ENCODE measurements at regions not wholly inside any gene's neighbourhood (a gene's known extent, or its start where the extent isn't known, plus 50 kb on each side); places are given as distances from the start of the nearest gene placed in this dataset.

DNA sequence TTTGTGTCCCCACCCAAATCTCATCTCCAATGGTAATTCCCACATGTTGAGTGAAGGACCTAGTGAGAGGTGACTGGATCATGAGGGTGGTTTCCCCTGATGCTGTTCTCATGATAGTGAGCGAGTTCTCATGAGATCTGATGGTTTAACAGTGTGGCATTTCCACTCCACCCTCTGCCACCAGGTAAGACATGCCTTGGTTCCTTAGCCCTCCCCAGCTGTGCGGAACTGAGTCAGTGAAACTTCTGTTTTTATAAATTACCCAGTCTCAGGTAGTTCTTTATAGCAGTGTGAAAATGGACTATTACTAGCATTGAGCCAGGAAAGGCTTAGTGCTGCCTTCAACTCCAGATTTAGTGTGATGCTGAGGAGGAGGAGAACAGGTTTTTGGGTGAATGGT lies 222.2 kb downstream of the ADRA2A start:
- Histone ChIP-seq H3K27ac (ENCODE audit: insufficient read depth, low read length) (no peak overlapping the region), H4K91ac (ENCODE audit: insufficient read depth, low read depth, low read length) (no peak overlapping the region), H3K27me3 (ENCODE audit: control insufficient read depth, insufficient read depth, low read length) (no peaks in the 10 kb centered on the region), H2BK20ac (ENCODE audit: low read depth, low read length) (no peak overlapping the region), H3K9ac (ENCODE audit: low read depth, low read length) (no peak overlapping the region), H3K4me1 (ENCODE audit: control insufficient read depth, insufficient read depth, low read length) (no peaks in the 10 kb centered on the region), H4K20me1 (ENCODE audit: insufficient read depth, low read length) (no peaks in the 10 kb centered on the region), H2BK5ac (ENCODE audit: low read depth, low read length, poor library complexity, severe bottlenecking) (no peak overlapping the region), H3K36me3 (ENCODE audit: control insufficient read depth, insufficient read depth, low read length) (no peaks in the 10 kb centered on the region), H3K18ac (ENCODE audit: low read depth, low read length) (no peak overlapping the region), H3K9me3 (ENCODE audit: control insufficient read depth, insufficient read depth, low read length) (peaks cover 16% of the 10 kb centered on the region), H3K4me2 (ENCODE audit: low read depth, low read length) (no peak overlapping the region), H2BK15ac (ENCODE audit: low read depth, low read length) (no peak overlapping the region), H3K79me1 (ENCODE audit: low read depth in 1 of 2, low read length in 2 of 2) (no peaks in the 10 kb centered on the region), H3K14ac (replicated peaks; ENCODE audit: low read depth, low read length) (no peak overlapping the region), H2AFZ (replicated peaks; ENCODE audit: low read length, poor library complexity) (no peak overlapping the region), H2AK9ac (replicated peaks; ENCODE audit: low read depth, low read length, poor library complexity) (no peak overlapping the region), H3K4ac (ENCODE audit: low read depth, low read length) (no peak overlapping the region), H3K9me1 (ENCODE audit: insufficient read depth, low read length) (no peaks in the 10 kb centered on the region), H3K23ac (ENCODE audit: low read depth, low read length) (no peak overlapping the region), H2BK120ac (ENCODE audit: low read depth, low read length) (no peak overlapping the region), H3K56ac (ENCODE audit: extremely low read depth, insufficient read depth, low read length) (no peak overlapping the region), H2AK5ac (ENCODE audit: low read depth, low read length) (no peak overlapping the region), H4K5ac (ENCODE audit: low read depth, low read length) (no peak overlapping the region), H4K8ac (ENCODE audit: low read depth in 2 of 2, low read length in 2 of 2) (no peak overlapping the region), H3K4me3 (ENCODE audit: insufficient read depth, low read depth, low read length) (no peak overlapping the region)
- TF ChIP-seq MAFK (IDR thresholded peaks at IDR 0.05; ENCODE audit: low read depth, low read length) (no peak), NFE2L2 (IDR thresholded peaks at IDR 0.05; ENCODE audit: low read depth, low read length) (no peak), SMC3 (IDR thresholded peaks at IDR 0.05; ENCODE audit: low read depth, low read length) (no peak), MXI1 (IDR thresholded peaks at IDR 0.05; ENCODE audit: borderline replicate concordance, low read depth, low read length) (no peak), BHLHE40 (IDR thresholded peaks at IDR 0.05; ENCODE audit: low read depth, low read length) (no peak), POLR2A (IDR thresholded peaks at IDR 0.05; ENCODE audit: low read depth, low read length) (no peak), CEBPB (IDR thresholded peaks at IDR 0.05; ENCODE audit: low read depth, low read length) (no peak), CHD1 (IDR thresholded peaks at IDR 0.05; ENCODE audit: low read depth, low read length) (no peak)
- TF ChIP-seq, protein P1, sequence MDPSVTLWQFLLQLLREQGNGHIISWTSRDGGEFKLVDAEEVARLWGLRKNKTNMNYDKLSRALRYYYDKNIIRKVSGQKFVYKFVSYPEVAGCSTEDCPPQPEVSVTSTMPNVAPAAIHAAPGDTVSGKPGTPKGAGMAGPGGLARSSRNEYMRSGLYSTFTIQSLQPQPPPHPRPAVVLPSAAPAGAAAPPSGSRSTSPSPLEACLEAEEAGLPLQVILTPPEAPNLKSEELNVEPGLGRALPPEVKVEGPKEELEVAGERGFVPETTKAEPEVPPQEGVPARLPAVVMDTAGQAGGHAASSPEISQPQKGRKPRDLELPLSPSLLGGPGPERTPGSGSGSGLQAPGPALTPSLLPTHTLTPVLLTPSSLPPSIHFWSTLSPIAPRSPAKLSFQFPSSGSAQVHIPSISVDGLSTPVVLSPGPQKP (IDR thresholded peaks at IDR 0.05; ENCODE audit: borderline replicate concordance, low read depth, low read length), result no peak
- TF ChIP-seq, protein P2, sequence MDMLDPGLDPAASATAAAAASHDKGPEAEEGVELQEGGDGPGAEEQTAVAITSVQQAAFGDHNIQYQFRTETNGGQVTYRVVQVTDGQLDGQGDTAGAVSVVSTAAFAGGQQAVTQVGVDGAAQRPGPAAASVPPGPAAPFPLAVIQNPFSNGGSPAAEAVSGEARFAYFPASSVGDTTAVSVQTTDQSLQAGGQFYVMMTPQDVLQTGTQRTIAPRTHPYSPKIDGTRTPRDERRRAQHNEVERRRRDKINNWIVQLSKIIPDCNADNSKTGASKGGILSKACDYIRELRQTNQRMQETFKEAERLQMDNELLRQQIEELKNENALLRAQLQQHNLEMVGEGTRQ (IDR thresholded peaks at IDR 0.05; ENCODE audit: low read depth, low read length), result no peak
- in situ Hi-C loops (cut with MboI; ENCODE audit: low sequenced_read_pairs) (no loop called here), intact Hi-C loops (cut with micrococcal nuclease) (no loop called here), dilution Hi-C loops (cut with HindIII; ENCODE audit: low sequenced_read_pairs, unreplicated experiment) (no loop called here)
- CTCF ChIA-PET, result no interaction called here
- no peak for ATAC-seq (ENCODE audit: low read depth)
- POLR2A ChIA-PET (ENCODE audit: unreplicated experiment), result no interaction called here
- no peak for DNase-seq
- BruUV-seq (replicated peaks), result no TSS peak
- WGBS, 2 experiments (ENCODE audit: extremely low coverage in 2 of 2, insufficient read length in 1 of 2), result no CpG with 5 or more reads among the region's 2 CpGs
